ENCODE measurements at regions not wholly inside any gene's neighbourhood (a gene's known extent, or its start where the extent isn't known, plus 50 kb on each side); places are given as distances from the start of the nearest gene placed in this dataset.

- in situ Hi-C loops (cut with HindIII; ENCODE audit: low pct_unique_long_range_greater_than_20kb, low sequenced_read_pairs) (no loop called here), intact Hi-C loops (cut with micrococcal nuclease; ENCODE audit: unreplicated experiment) (loop anchor here (10.0 kb wide), 1 partner anchor 297 kb away; no protein-coding TSS in a partner anchor)
- H3K27ac ChIP-seq (ENCODE audit: low read length), result no peak overlapping the region
- H3K27me3 ChIP-seq (ENCODE audit: control insufficient read depth, insufficient read depth, low read length), result no peaks in the 10 kb centered on the region
- no peaks in the 10 kb centered on the region for H3K36me3 ChIP-seq (ENCODE audit: control insufficient read depth, insufficient read depth, low read length)
- no peaks in the 10 kb centered on the region for H3K4me1 ChIP-seq (ENCODE audit: control insufficient read depth, insufficient read depth, low read length)
- no peaks in the 10 kb centered on the region for H3K9me3 ChIP-seq (ENCODE audit: control insufficient read depth, insufficient read depth, low read depth, low read length)
- TF ChIP-seq CTCF (IDR thresholded peaks at IDR 0.05) (no peak), SIN3A (IDR thresholded peaks at IDR 0.05; ENCODE audit: borderline replicate concordance, insufficient read depth, low read depth, low read length) (no peak), REST (IDR thresholded peaks at IDR 0.05; ENCODE audit: insufficient read depth in 1 of 2, low read depth in 2 of 2, low read length in 1 of 2) (no peak), TCF7L2 (IDR thresholded peaks at IDR 0.05; ENCODE audit: low read depth, low read length) (no peak), POLR2AphosphoS5 (IDR thresholded peaks at IDR 0.05; ENCODE audit: low read depth, low read length) (no peak)
- H3K4me3 ChIP-seq (ENCODE audit: low read depth in 2 of 2, low read length in 2 of 2), result no peak overlapping the region
- no peak for ATAC-seq
- no TSS peak for BruUV-seq (replicated peaks)
- CTCF ChIA-PET, result no interaction called here
- POLR2A ChIA-PET, result no interaction called here
- no peak for DNase-seq (ENCODE audit: low read depth, low spot score)
Observed at GRCh38 chr5:93911609-93912008, 170.2 kb upstream of the POU5F2 start.

GRCh38 chr5:93909356-93909755 lies 168.0 kb upstream of the POU5F2 start:
- Histone ChIP-seq H3K27ac (ENCODE audit: low read length) (no peak overlapping the region), H3K4me3 (ENCODE audit: low read depth in 2 of 2, low read length in 2 of 2) (no peak overlapping the region), H3K27me3 (ENCODE audit: control insufficient read depth, insufficient read depth, low read length) (no peaks in the 10 kb centered on the region), H3K36me3 (ENCODE audit: control insufficient read depth, insufficient read depth, low read length) (no peaks in the 10 kb centered on the region), H3K9me3 (ENCODE audit: control insufficient read depth, insufficient read depth, low read depth, low read length) (no peaks in the 10 kb centered on the region), H3K4me1 (ENCODE audit: control insufficient read depth, insufficient read depth, low read length) (no peaks in the 10 kb centered on the region)
- in situ Hi-C loops (cut with HindIII; ENCODE audit: low pct_unique_long_range_greater_than_20kb, low sequenced_read_pairs) (no loop called here), intact Hi-C loops (cut with micrococcal nuclease; ENCODE audit: unreplicated experiment) (no loop called here)
- POLR2A ChIA-PET, result no interaction called here
- no peak for ATAC-seq
- TF ChIP-seq CTCF (IDR thresholded peaks at IDR 0.05), result peak; percentile 24; the same call in 1 of the 2 replicates
- no peak for TF ChIP-seq REST (IDR thresholded peaks at IDR 0.05; ENCODE audit: insufficient read depth in 1 of 2, low read depth in 2 of 2, low read length in 1 of 2)
- CTCF ChIA-PET, result interaction anchor here (0.6 kb wide), 1 partner anchor 984 kb away, joined by 3 read pairs; no protein-coding TSS in a partner anchor
- DNase-seq (ENCODE audit: low read depth, low spot score), result no peak
- no TSS peak for BruUV-seq (replicated peaks)

Measured in Panc1 (cell line).